ENCODE measurements at regions not wholly inside any gene's neighbourhood (a gene's known extent, or its start where the extent isn't known, plus 50 kb on each side); places are given as distances from the start of the nearest gene placed in this dataset.

DNA sequence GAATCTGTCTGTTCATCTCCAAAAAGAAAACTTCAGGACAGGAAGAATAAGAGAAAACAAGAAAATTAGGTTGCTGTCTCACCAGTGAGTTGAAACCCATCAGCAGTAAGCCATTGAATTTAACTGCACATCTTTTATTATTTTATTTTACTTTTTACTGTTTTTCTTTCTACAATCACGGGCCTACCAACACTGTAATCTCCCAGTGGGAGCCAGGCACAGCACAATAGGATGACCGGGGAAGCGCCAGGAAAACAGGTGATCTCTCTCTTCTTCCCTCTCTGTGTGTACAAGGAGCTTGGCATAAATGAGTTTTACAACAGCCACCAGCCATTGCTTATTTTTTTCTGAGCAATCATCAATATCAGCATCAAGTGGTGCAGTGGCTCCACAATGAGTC lies 113.1 kb upstream of the ESRRG start:
- no peak for DNase-seq
- H3K4me2 ChIP-seq (ENCODE audit: low read length) = no peak overlapping the region
- no peak overlapping the region for H2BK5ac ChIP-seq (ENCODE audit: low read length)
- H2AK5ac ChIP-seq (ENCODE audit: low read length) = no peak overlapping the region
- no peaks in the 10 kb centered on the region for H3K79me1 ChIP-seq (ENCODE audit: low read length)
- H3K23ac ChIP-seq (ENCODE audit: low read length) = no peak overlapping the region
- no peak overlapping the region for H2BK120ac ChIP-seq (ENCODE audit: low read depth, low read length)
- H3K27me3 ChIP-seq (ENCODE audit: insufficient read depth, low read length, poor library complexity) = no peaks in the 10 kb centered on the region
- no peak overlapping the region for H2BK15ac ChIP-seq (replicated peaks; ENCODE audit: low read depth)
- H3K36me3 ChIP-seq (ENCODE audit: control insufficient read depth, insufficient read depth, low read length) = no peaks in the 10 kb centered on the region
- no peak overlapping the region for H3K18ac ChIP-seq (ENCODE audit: low read length)
- no peak overlapping the region for H3K9ac ChIP-seq (ENCODE audit: low read length)
- H4K8ac ChIP-seq (ENCODE audit: low read depth, low read length) = no peak overlapping the region
- H3K4me1 ChIP-seq (ENCODE audit: control insufficient read depth, low read depth, low read length) = no peaks in the 10 kb centered on the region
- H3K56ac ChIP-seq (ENCODE audit: low read length) = no peak overlapping the region
- H3K79me2 ChIP-seq (ENCODE audit: control insufficient read depth, insufficient read depth, low read length) = no peaks in the 10 kb centered on the region
- no peak overlapping the region for H3K4me3 ChIP-seq (ENCODE audit: low read length)
- no peak overlapping the region for H3K27ac ChIP-seq (ENCODE audit: low read depth, low read length)
- WGBS (ENCODE audit: extremely low coverage, insufficient coverage, low lambda C conversion rate) = no CpG with 5 or more reads among the region's 3 CpGs
- H4K5ac ChIP-seq (ENCODE audit: low read length) = no peak overlapping the region
- H3K4ac ChIP-seq (ENCODE audit: low read depth, low read length) = no peak overlapping the region

DNA sequence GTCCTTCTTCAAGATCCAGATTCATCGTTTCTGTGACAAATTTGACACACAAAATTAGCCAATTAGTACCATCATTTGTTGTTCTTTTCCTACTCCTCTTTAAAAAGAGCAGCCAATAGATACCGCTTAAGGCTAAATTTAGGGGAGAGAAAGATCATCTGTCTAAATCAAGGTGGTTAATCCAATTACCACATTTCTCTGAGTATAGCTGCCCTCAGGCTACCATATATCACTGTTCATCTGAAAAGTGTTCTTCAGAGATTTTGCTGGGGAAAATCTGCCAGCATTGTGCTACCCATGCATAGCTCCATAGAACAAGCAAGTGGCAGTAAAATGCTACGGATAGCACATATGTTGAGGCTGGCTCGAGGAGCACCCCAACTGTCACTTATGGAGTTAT lies 110.3 kb upstream of the ESRRG start:
- Histone ChIP-seq H2AK5ac (ENCODE audit: low read length) (no peak overlapping the region), H3K56ac (ENCODE audit: low read length) (no peak overlapping the region), H3K9ac (ENCODE audit: low read length) (no peak overlapping the region), H3K4ac (ENCODE audit: low read depth, low read length) (no peak overlapping the region), H4K5ac (ENCODE audit: low read length) (no peak overlapping the region), H3K4me2 (ENCODE audit: low read length) (no peak overlapping the region), H2BK15ac (replicated peaks; ENCODE audit: low read depth) (no peak overlapping the region), H3K4me1 (ENCODE audit: control insufficient read depth, low read depth, low read length) (no peaks in the 10 kb centered on the region), H2BK120ac (ENCODE audit: low read depth, low read length) (no peak overlapping the region), H3K27ac (ENCODE audit: low read depth, low read length) (no peak overlapping the region), H3K36me3 (ENCODE audit: control insufficient read depth, insufficient read depth, low read length) (no peaks in the 10 kb centered on the region), H3K27me3 (ENCODE audit: insufficient read depth, low read length, poor library complexity) (no peaks in the 10 kb centered on the region), H4K8ac (ENCODE audit: low read depth, low read length) (no peak overlapping the region), H3K4me3 (ENCODE audit: low read length) (no peak overlapping the region), H3K79me1 (ENCODE audit: low read length) (no peaks in the 10 kb centered on the region), H3K79me2 (ENCODE audit: control insufficient read depth, insufficient read depth, low read length) (no peaks in the 10 kb centered on the region), H3K18ac (ENCODE audit: low read length) (no peak overlapping the region), H2BK5ac (ENCODE audit: low read length) (no peak overlapping the region), H3K23ac (ENCODE audit: low read length) (no peak overlapping the region)
- no peak for DNase-seq
- WGBS (ENCODE audit: extremely low coverage, insufficient coverage, low lambda C conversion rate) = no CpG with 5 or more reads among the region's 4 CpGs

DNA sequence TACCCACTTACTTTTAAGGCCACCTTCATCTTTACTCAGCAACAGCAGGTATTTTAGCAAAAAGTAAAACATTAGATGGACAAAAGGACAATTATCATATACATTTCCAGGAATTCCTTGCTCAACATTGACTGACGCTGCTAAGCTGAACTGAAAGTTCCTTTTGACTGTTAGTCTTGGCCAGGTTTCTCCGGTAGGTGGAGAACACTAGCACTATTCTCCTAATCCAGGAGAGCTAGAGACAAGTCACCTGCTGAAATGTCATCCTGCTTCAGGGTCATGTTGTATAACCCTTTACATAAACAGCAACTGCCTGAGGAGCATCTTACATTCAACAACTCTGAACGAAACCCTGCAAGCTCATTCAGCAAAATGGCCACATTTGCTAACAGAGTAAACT lies 109.0 kb upstream of the ESRRG start:
- Histone ChIP-seq H2BK15ac (replicated peaks; ENCODE audit: low read depth) (no peak overlapping the region), H3K4me2 (ENCODE audit: low read length) (no peak overlapping the region), H2AK5ac (ENCODE audit: low read length) (no peak overlapping the region), H2BK120ac (ENCODE audit: low read depth, low read length) (no peak overlapping the region), H3K27ac (ENCODE audit: low read depth, low read length) (no peak overlapping the region), H2BK5ac (ENCODE audit: low read length) (no peak overlapping the region), H3K79me1 (ENCODE audit: low read length) (no peaks in the 10 kb centered on the region), H3K36me3 (ENCODE audit: control insufficient read depth, insufficient read depth, low read length) (no peaks in the 10 kb centered on the region), H3K56ac (ENCODE audit: low read length) (no peak overlapping the region), H3K23ac (ENCODE audit: low read length) (no peak overlapping the region), H3K79me2 (ENCODE audit: control insufficient read depth, insufficient read depth, low read length) (no peaks in the 10 kb centered on the region), H3K18ac (ENCODE audit: low read length) (no peak overlapping the region), H4K8ac (ENCODE audit: low read depth, low read length) (no peak overlapping the region), H4K5ac (ENCODE audit: low read length) (no peak overlapping the region), H3K9ac (ENCODE audit: low read length) (no peak overlapping the region), H3K4ac (ENCODE audit: low read depth, low read length) (no peak overlapping the region), H3K4me3 (ENCODE audit: low read length) (no peak overlapping the region), H3K27me3 (ENCODE audit: insufficient read depth, low read length, poor library complexity) (no peaks in the 10 kb centered on the region), H3K4me1 (ENCODE audit: control insufficient read depth, low read depth, low read length) (no peaks in the 10 kb centered on the region)
- no peak for DNase-seq
- whole genome bisulfite sequencing (ENCODE audit: extremely low coverage, insufficient coverage, low lambda C conversion rate) = no CpG with 5 or more reads among the region's 3 CpGs

DNA sequence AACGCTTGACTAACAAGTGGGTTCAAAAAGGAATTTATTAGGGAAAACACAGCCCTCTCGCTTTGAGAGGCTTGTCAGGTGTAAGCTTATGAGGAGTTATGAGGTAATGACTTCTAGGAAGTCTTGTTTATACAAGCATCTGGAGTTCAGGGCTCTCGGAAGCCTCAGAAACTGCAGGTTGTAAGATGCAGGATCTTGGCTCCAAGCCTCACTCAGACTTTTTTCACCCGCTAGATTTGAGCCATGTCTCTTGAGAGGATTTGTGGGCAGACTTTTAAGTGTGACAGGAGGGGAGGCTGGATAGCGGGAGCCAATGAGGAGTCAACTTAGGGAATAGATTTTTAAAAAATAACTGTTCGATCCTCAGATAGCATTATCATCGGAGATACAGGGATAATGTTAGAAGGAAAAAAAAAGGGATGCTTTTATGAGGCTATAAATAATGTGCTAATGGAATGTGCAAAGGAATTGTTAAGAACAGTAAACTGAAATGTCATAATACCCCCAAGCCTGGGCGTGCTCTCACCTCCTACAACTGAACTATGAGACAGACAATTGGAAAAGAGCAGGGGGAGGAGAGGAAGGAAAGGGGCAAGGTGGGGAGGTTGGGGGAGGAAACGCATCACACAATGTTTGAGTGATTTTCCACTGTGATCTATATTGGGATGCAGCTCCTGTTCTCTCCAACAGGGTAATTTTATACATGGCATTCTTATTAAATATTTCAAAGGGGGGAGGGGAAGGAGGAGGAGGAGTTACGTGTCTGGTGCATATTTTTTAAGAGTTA lies 107.4 kb upstream of the ESRRG start:
- H2BK5ac ChIP-seq (ENCODE audit: low read length) = no peak overlapping the region
- H3K27ac ChIP-seq (ENCODE audit: low read depth, low read length) = no peak overlapping the region
- H2BK120ac ChIP-seq (ENCODE audit: low read depth, low read length) = no peak overlapping the region
- no peaks in the 10 kb centered on the region for H3K79me1 ChIP-seq (ENCODE audit: low read length)
- DNase-seq = no peak
- H3K4me2 ChIP-seq (ENCODE audit: low read length) = no peak overlapping the region
- WGBS (ENCODE audit: extremely low coverage, insufficient coverage, low lambda C conversion rate) = no CpG with 5 or more reads among the region's 10 CpGs
- H3K23ac ChIP-seq (ENCODE audit: low read length) = no peak overlapping the region
- H4K8ac ChIP-seq (ENCODE audit: low read depth, low read length) = no peak overlapping the region
- no peak overlapping the region for H2BK15ac ChIP-seq (replicated peaks; ENCODE audit: low read depth)
- no peaks in the 10 kb centered on the region for H3K36me3 ChIP-seq (ENCODE audit: control insufficient read depth, insufficient read depth, low read length)
- no peak overlapping the region for H3K4ac ChIP-seq (ENCODE audit: low read depth, low read length)
- H3K18ac ChIP-seq (ENCODE audit: low read length) = no peak overlapping the region
- H2AK5ac ChIP-seq (ENCODE audit: low read length) = no peak overlapping the region
- H3K27me3 ChIP-seq (ENCODE audit: insufficient read depth, low read length, poor library complexity) = no peaks in the 10 kb centered on the region
- no peak overlapping the region for H3K9ac ChIP-seq (ENCODE audit: low read length)
- H3K56ac ChIP-seq (ENCODE audit: low read length) = no peak overlapping the region
- no peak overlapping the region for H4K5ac ChIP-seq (ENCODE audit: low read length)
- H3K79me2 ChIP-seq (ENCODE audit: control insufficient read depth, insufficient read depth, low read length) = no peaks in the 10 kb centered on the region
- no peak overlapping the region for H3K4me3 ChIP-seq (ENCODE audit: low read length)
- H3K4me1 ChIP-seq (ENCODE audit: control insufficient read depth, low read depth, low read length) = no peaks in the 10 kb centered on the region

DNA sequence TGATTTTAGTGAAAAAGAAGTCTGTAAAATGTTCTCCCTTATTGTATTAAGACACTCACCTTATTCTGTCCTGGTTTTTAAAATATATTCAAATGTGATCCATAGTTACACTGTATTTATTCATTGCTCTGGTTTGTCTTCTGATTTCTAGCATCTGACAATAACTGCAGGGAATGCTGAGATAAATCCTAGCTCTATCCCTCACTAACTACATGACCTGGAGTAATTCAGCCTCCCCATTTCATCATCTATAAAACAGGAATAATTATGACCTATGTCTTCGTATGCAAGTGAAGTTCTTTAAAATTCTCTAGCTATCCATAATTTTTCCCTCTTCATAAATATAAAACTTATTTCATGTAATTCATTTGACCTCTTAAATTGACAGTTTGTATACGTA lies 104.0 kb upstream of the ESRRG start:
- H3K4me2 ChIP-seq (ENCODE audit: low read length) = no peak overlapping the region
- WGBS (ENCODE audit: extremely low coverage, insufficient coverage, low lambda C conversion rate) = 100% methylated on average over 1 of the region's 2 CpGs
- H2AK5ac ChIP-seq (ENCODE audit: low read length) = no peak overlapping the region
- no peaks in the 10 kb centered on the region for H3K79me1 ChIP-seq (ENCODE audit: low read length)
- H2BK5ac ChIP-seq (ENCODE audit: low read length) = no peak overlapping the region
- H3K36me3 ChIP-seq (ENCODE audit: control insufficient read depth, insufficient read depth, low read length) = no peaks in the 10 kb centered on the region
- H4K5ac ChIP-seq (ENCODE audit: low read length) = no peak overlapping the region
- DNase-seq = no peak
- no peak overlapping the region for H3K4ac ChIP-seq (ENCODE audit: low read depth, low read length)
- H3K18ac ChIP-seq (ENCODE audit: low read length) = no peak overlapping the region
- H3K23ac ChIP-seq (ENCODE audit: low read length) = no peak overlapping the region
- no peak overlapping the region for H3K4me3 ChIP-seq (ENCODE audit: low read length)
- H3K4me1 ChIP-seq (ENCODE audit: control insufficient read depth, low read depth, low read length) = no peaks in the 10 kb centered on the region
- no peaks in the 10 kb centered on the region for H3K79me2 ChIP-seq (ENCODE audit: control insufficient read depth, insufficient read depth, low read length)
- H2BK15ac ChIP-seq (replicated peaks; ENCODE audit: low read depth) = no peak overlapping the region
- no peak overlapping the region for H2BK120ac ChIP-seq (ENCODE audit: low read depth, low read length)
- no peak overlapping the region for H3K56ac ChIP-seq (ENCODE audit: low read length)
- H3K27me3 ChIP-seq (ENCODE audit: insufficient read depth, low read length, poor library complexity) = no peaks in the 10 kb centered on the region
- H3K9ac ChIP-seq (ENCODE audit: low read length) = no peak overlapping the region
- H3K27ac ChIP-seq (ENCODE audit: low read depth, low read length) = no peak overlapping the region
- no peak overlapping the region for H4K8ac ChIP-seq (ENCODE audit: low read depth, low read length)

DNA sequence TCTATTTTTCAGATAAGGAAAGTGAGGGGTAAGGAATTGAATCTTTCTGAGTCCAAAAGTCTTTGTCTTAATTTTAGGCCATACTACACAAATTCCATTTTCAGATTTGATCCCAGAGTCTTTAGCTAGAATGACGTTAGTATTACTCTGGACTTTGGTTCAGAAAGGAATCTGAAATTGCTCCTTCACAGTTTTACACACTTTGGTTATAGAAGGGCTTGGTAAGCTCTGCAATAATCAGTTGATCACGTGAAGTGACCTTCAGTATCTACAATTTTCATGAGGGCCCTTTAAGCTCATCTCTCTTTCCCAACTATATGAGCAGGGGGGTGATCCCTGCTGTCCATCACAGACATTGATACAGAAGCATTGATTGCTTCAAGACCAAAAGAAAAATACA lies 103.4 kb upstream of the ESRRG start:
- Histone ChIP-seq H3K18ac (ENCODE audit: low read length) (no peak overlapping the region), H2BK15ac (replicated peaks; ENCODE audit: low read depth) (no peak overlapping the region), H2AK5ac (ENCODE audit: low read length) (no peak overlapping the region), H3K23ac (ENCODE audit: low read length) (no peak overlapping the region), H3K79me1 (ENCODE audit: low read length) (no peaks in the 10 kb centered on the region), H2BK5ac (ENCODE audit: low read length) (no peak overlapping the region), H3K27ac (ENCODE audit: low read depth, low read length) (no peak overlapping the region), H3K4me1 (ENCODE audit: control insufficient read depth, low read depth, low read length) (no peaks in the 10 kb centered on the region), H3K79me2 (ENCODE audit: control insufficient read depth, insufficient read depth, low read length) (no peaks in the 10 kb centered on the region), H3K27me3 (ENCODE audit: insufficient read depth, low read length, poor library complexity) (no peaks in the 10 kb centered on the region), H2BK120ac (ENCODE audit: low read depth, low read length) (no peak overlapping the region), H3K9ac (ENCODE audit: low read length) (no peak overlapping the region), H3K4ac (ENCODE audit: low read depth, low read length) (no peak overlapping the region), H3K36me3 (ENCODE audit: control insufficient read depth, insufficient read depth, low read length) (no peaks in the 10 kb centered on the region), H3K4me2 (ENCODE audit: low read length) (no peak overlapping the region), H3K4me3 (ENCODE audit: low read length) (no peak overlapping the region), H3K56ac (ENCODE audit: low read length) (no peak overlapping the region), H4K5ac (ENCODE audit: low read length) (no peak overlapping the region), H4K8ac (ENCODE audit: low read depth, low read length) (no peak overlapping the region)
- DNase-seq = no peak
- WGBS (ENCODE audit: extremely low coverage, insufficient coverage, low lambda C conversion rate) = no CpG with 5 or more reads among the region's 2 CpGs

Measured in mesendoderm (in vitro differentiated cells).